HUDEP-2 (cell line): ENCODE measurements at regions not wholly inside any gene's neighbourhood (a gene's known extent, or its start where the extent isn't known, plus 50 kb on each side); places are given as distances from the start of the nearest gene placed in this dataset.
"Not testable (repeated sequence)": the region's sequence is repeated elsewhere in the genome, so short reads cannot be mapped to it uniquely, and the experiment has no call there.

Experiments used
- DNase-seq, 76 experiments: peaks; one replicate each; lab custom pipeline; 2025; ENCODE audit not compliant: unreplicated experiment in 76 of 76; lab: John Stamatoyannopoulos, UW

- no peak for DNase-seq
Measured at GRCh38 chr15:96629511-96629910, 299.0 kb downstream of the NR2F2 start.

- DNase-seq: no peak
Measured at GRCh38 chr15:96638793-96639192, 308.3 kb downstream of the NR2F2 start.

- no peak for DNase-seq
Measured at GRCh38 chr15:96645796-96646195, 315.3 kb downstream of the NR2F2 start.

- DNase-seq: no peak
Measured at GRCh38 chr15:96648866-96649265, 318.4 kb downstream of the NR2F2 start.

GRCh38 chr15:96657096-96657495 lies 326.6 kb downstream of the NR2F2 start:
- DNase-seq: no peak

GRCh38 chr15:96666979-96667378 lies 336.5 kb downstream of the NR2F2 start:
- not testable (repeated sequence) for DNase-seq

- no peak for DNase-seq
Measured at GRCh38 chr15:96670389-96670788, 339.9 kb downstream of the NR2F2 start.

- DNase-seq: no peak
Measured at GRCh38 chr15:96672629-96673028, 342.1 kb downstream of the NR2F2 start.

- DNase-seq: no peak
Measured at GRCh38 chr15:96678386-96678785, 347.9 kb downstream of the NR2F2 start.

GRCh38 chr15:96687388-96688107 lies 357.0 kb downstream of the NR2F2 start:
- DNase-seq: no peak

GRCh38 chr15:96690733-96691132 lies 360.2 kb downstream of the NR2F2 start:
- DNase-seq: no peak

- DNase-seq: no peak
Measured at GRCh38 chr15:96692826-96693225, 362.3 kb downstream of the NR2F2 start.

- no peak for DNase-seq
Measured at GRCh38 chr15:96693515-96693914, 363.0 kb downstream of the NR2F2 start.

GRCh38 chr15:96693990-96694517 lies 363.6 kb downstream of the NR2F2 start:
- no peak for DNase-seq

- DNase-seq: no peak
Measured at GRCh38 chr15:96695426-96695825, 364.9 kb downstream of the NR2F2 start.

- no peak for DNase-seq
Measured at GRCh38 chr15:96699871-96700401, 369.4 kb downstream of the NR2F2 start.

- no peak for DNase-seq
Measured at GRCh38 chr15:96700555-96700954, 370.1 kb downstream of the NR2F2 start.

- no peak for DNase-seq
Measured at GRCh38 chr15:96701443-96701842, 370.9 kb downstream of the NR2F2 start.

- DNase-seq: no peak
Measured at GRCh38 chr15:96701877-96702276, 371.4 kb downstream of the NR2F2 start.

GRCh38 chr15:96702589-96702988 lies 372.1 kb downstream of the NR2F2 start:
- no peak for DNase-seq

GRCh38 chr15:96703091-96703490 lies 372.6 kb downstream of the NR2F2 start:
- DNase-seq: no peak

GRCh38 chr15:96703794-96704550 lies 373.5 kb downstream of the NR2F2 start:
- DNase-seq: no peak
